KMS-11 (cell line): ENCODE measurements at regions not wholly inside any gene's neighbourhood (a gene's known extent, or its start where the extent isn't known, plus 50 kb on each side); places are given as distances from the start of the nearest gene placed in this dataset.

Source experiments
- H2AFZ ChIP-seq: fragments of 200-600 bp; sonication (generic); 2 replicates; pipeline ENCODE4 v1.6.1; 2016; ENCODE audit warnings: antibody characterized with exemption, mixed run types, low read depth
- H3K27ac ChIP-seq: fragments of 200-600 bp; sonication (generic); 2 replicates; pipeline ENCODE4 v1.6.1; 2016; ENCODE audit warnings: mild to moderate bottlenecking, mixed run types
- H3K27me3 ChIP-seq: fragments of 200-600 bp; sonication (generic); 2 replicates; pipeline ENCODE4 v1.6.1; 2017; ENCODE audit warnings: mild to moderate bottlenecking, low read depth, mixed run types, moderate library complexity; ENCODE audit not compliant: insufficient read depth
- H3K36me3 ChIP-seq: fragments of 200-600 bp; sonication (generic); 2 replicates; pipeline ENCODE4 v1.6.1; 2017; ENCODE audit warnings: mild to moderate bottlenecking, mixed run types; ENCODE audit not compliant: insufficient read depth
- H3K4me1 ChIP-seq: fragments of 200-600 bp; sonication (generic); 2 replicates; pipeline ENCODE4 v1.6.1; 2016; ENCODE audit warnings: mild to moderate bottlenecking, low read depth, mixed run types; ENCODE audit not compliant: poor library complexity, severe bottlenecking
- H3K4me2 ChIP-seq: fragments of 200-600 bp; sonication (generic); 2 replicates; pipeline ENCODE4 v1.7.0; 2016; ENCODE audit warnings: mild to moderate bottlenecking, mixed run types
- H3K4me3 ChIP-seq: fragments of 200-600 bp; sonication (generic); IDR thresholded peaks from 2 replicates; pipeline ENCODE4 v1.6.1; 2017; ENCODE audit warnings: low read depth, low read length, mixed read lengths; ENCODE audit not compliant: insufficient read depth
- H3K79me2 ChIP-seq: fragments of 200-600 bp; sonication (generic); 2 replicates; pipeline ENCODE4 v1.6.1; 2016; ENCODE audit warnings: low read depth, mixed run types; ENCODE audit not compliant: insufficient read depth
- H3K9ac ChIP-seq: fragments of 200-600 bp; sonication (generic); 2 replicates; pipeline ENCODE4 v1.6.1; 2016; ENCODE audit warnings: mild to moderate bottlenecking, mixed run types
- H4K20me1 ChIP-seq: fragments of 200-600 bp; sonication (generic); 2 replicates; pipeline ENCODE4 v1.6.1; 2016; ENCODE audit warnings: mild to moderate bottlenecking, mixed run types; ENCODE audit not compliant: insufficient read depth
- TF ChIP-seq, protein P1 (sequence below): fragments of 200-600 bp; sonication (generic); conservative IDR thresholded peaks from 2 replicates; pipeline ENCODE4 v1.6.1; 2017; ENCODE audit warnings: low read depth, mild to moderate bottlenecking, antibody characterized with exemption, low read length, moderate library complexity, mixed read lengths

DNA sequence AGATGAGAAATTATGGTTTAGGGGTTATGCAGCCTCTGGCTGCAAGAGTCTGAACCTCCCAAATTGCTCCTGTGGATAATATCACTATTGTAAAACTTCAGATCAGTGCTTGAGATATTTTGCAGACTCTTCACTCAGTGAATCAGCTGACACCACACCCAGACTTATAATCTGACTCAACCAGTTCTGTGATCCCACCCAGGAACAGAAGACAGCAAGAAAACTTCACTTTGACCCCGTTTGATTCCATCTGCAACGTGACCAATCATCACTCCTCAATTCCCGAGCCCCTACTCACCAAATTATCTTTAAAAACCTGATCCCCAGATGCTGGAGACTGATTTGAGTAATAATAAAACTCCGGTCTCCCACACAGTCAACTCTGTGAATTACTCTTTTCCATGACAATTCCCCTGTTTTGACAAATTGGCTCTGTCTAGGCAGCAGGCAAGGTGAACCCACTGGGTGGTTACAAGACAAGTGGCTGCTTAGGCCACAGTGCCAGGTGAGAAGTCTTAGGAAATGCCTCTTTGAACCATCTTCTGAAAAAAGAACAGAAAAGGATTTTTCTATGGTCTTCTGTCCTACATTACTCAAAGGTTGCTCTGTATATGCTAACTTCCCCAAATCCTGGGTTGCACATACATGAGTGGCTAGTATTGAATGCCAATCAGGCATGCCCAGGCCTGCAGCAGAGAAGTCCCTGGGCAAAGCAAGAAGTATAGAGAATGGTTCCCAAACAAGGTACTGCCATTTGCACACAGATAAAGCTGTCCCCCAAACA lies 588.0 kb downstream of the PRELID2 start:
- Histone ChIP-seq H3K27ac (no peak overlapping the region), H3K4me2 (no peak overlapping the region), H3K79me2 (no peaks in the 10 kb centered on the region), H2AFZ (no peak overlapping the region), H3K4me1 (no peaks in the 10 kb centered on the region), H3K9ac (no peak overlapping the region), H4K20me1 (no peaks in the 10 kb centered on the region), H3K4me3 (no peak overlapping the region), H3K36me3 (no peaks in the 10 kb centered on the region), H3K27me3 (no peaks in the 10 kb centered on the region)
- TF ChIP-seq, protein P1, sequence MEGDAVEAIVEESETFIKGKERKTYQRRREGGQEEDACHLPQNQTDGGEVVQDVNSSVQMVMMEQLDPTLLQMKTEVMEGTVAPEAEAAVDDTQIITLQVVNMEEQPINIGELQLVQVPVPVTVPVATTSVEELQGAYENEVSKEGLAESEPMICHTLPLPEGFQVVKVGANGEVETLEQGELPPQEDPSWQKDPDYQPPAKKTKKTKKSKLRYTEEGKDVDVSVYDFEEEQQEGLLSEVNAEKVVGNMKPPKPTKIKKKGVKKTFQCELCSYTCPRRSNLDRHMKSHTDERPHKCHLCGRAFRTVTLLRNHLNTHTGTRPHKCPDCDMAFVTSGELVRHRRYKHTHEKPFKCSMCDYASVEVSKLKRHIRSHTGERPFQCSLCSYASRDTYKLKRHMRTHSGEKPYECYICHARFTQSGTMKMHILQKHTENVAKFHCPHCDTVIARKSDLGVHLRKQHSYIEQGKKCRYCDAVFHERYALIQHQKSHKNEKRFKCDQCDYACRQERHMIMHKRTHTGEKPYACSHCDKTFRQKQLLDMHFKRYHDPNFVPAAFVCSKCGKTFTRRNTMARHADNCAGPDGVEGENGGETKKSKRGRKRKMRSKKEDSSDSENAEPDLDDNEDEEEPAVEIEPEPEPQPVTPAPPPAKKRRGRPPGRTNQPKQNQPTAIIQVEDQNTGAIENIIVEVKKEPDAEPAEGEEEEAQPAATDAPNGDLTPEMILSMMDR, result no peak

DNA sequence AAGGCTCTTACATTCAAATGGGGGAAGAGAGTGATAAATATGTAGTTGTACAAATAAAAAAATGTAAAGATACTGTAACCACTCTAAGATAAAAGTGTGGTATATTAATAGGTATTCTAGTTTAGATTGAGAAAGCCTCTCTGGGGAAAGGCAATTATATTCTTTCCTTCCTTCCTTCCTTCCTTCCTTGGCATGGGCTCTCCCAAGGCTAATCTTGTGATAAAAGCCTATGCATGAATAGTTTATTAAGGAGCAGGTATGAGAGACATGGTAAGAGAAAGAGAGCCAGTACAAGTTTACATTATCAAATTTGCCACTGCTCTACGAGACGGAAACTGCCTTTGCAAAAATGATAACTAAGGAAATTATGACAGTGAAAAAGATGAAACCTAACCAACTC lies 588.8 kb downstream of the PRELID2 start:
- Histone ChIP-seq H3K9ac (no peak overlapping the region), H2AFZ (no peak overlapping the region), H3K36me3 (no peaks in the 10 kb centered on the region), H4K20me1 (no peaks in the 10 kb centered on the region), H3K27me3 (no peaks in the 10 kb centered on the region), H3K4me1 (no peaks in the 10 kb centered on the region), H3K79me2 (no peaks in the 10 kb centered on the region), H3K4me2 (no peak overlapping the region), H3K4me3 (no peak overlapping the region), H3K27ac (no peak overlapping the region)
- TF ChIP-seq, protein P1, result no peak

DNA sequence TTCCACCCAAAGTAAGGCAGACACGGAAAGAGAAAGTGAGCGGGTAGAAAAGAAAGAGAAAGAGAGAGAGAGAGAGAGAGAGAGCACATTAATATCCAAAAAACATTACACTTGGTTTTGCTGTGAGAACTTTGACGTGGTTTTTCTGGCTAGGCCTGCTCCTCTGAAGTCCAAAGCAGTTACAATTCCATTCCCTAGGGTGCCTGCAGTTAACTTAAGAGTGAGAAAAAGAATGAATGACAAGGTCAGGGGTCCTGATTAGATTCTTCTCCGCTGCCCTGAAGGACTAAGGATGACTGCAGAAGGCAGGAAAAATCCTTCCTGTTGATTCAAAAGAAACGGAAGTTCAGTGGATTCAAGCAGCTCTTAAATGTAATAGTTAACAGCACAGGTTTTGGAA lies 589.8 kb downstream of the PRELID2 start:
- no peaks in the 10 kb centered on the region for H4K20me1 ChIP-seq
- no peak overlapping the region for H3K4me2 ChIP-seq
- H2AFZ ChIP-seq, result no peak overlapping the region
- H3K27ac ChIP-seq, result no peak overlapping the region
- H3K79me2 ChIP-seq, result no peaks in the 10 kb centered on the region
- H3K4me3 ChIP-seq, result no peak overlapping the region
- no peaks in the 10 kb centered on the region for H3K36me3 ChIP-seq
- TF ChIP-seq, protein P1, result no peak
- no peak overlapping the region for H3K9ac ChIP-seq
- no peaks in the 10 kb centered on the region for H3K27me3 ChIP-seq
- H3K4me1 ChIP-seq, result no peaks in the 10 kb centered on the region

DNA sequence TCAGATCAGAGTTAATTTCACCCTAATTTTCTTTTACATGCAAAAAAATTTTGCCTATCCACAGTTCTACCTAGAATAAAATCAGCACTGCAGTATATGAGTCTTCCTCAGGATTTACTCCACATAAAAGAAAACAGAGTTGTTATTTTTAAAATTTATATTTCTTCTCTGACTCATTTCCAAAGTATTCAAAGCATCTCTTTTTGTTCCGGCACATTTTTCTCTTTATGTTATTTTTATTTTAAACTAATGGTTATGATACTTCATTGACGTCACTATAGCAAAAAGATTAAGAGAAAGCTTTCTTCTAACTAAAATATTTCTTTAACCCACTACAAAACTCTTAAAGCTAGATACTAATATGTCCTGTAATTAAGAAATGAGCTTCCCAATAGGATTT lies 590.4 kb downstream of the PRELID2 start:
- Histone ChIP-seq H3K79me2 (no peaks in the 10 kb centered on the region), H3K36me3 (no peaks in the 10 kb centered on the region), H3K4me3 (no peak overlapping the region), H3K4me2 (no peak overlapping the region), H3K4me1 (no peaks in the 10 kb centered on the region), H4K20me1 (no peaks in the 10 kb centered on the region), H2AFZ (no peak overlapping the region), H3K9ac (no peak overlapping the region), H3K27me3 (no peaks in the 10 kb centered on the region), H3K27ac (no peak overlapping the region)
- TF ChIP-seq, protein P1, result no peak
